H1 (cell line): ENCODE measurements at regions not wholly inside any gene's neighbourhood (a gene's known extent, or its start where the extent isn't known, plus 50 kb on each side); places are given as distances from the start of the nearest gene placed in this dataset.

Experiments
- BACH1 ChIP-seq: IDR thresholded peaks from 2 replicates; pipeline ENCODE4 v1.6.1; 2012; ENCODE audit warnings: low read length, improper control_type of control experiment
- BRCA1 ChIP-seq: IDR thresholded peaks from 2 replicates; pipeline ENCODE4 v1.6.1; 2012; ENCODE audit warnings: low read depth, low read length, improper control_type of control experiment
- CBX8 ChIP-seq: fragments of 300-800, 300-1000 bp; sonication (generic); IDR thresholded peaks from 2 replicates; pipeline ENCODE4 v1.7.1; 2016; ENCODE audit warnings: low read depth, low read length, borderline replicate concordance
- CHD1 ChIP-seq: IDR thresholded peaks from 2 replicates; pipeline ENCODE4 v1.6.1; 2012; ENCODE audit warnings: low read depth, low read length, improper control_type of control experiment
- JUN ChIP-seq: IDR thresholded peaks from 2 replicates; pipeline ENCODE4 v1.6.1; 2011; ENCODE audit warnings: low read depth, mild to moderate bottlenecking, improper control_type of control experiment, low read length
- KDM1A ChIP-seq: fragments of 200-600, 300-600 bp; sonication (generic); IDR thresholded peaks from 2 replicates; pipeline ENCODE4 v1.7.1; 2016; ENCODE audit warnings: mild to moderate bottlenecking, low read length, borderline replicate concordance
- POLR2A ChIP-seq, 2 experiments: IDR thresholded peaks; 1 replicate in 1 of 2; 2 replicates in 1 of 2; pipeline ENCODE4 v1.6.1; 2011; ENCODE audit warnings: low read depth in 2 of 2, low read length in 2 of 2, mild to moderate bottlenecking in 2 of 2; ENCODE audit errors: control extremely low read depth in 1 of 2
- POLR2AphosphoS5 ChIP-seq: IDR thresholded peaks from 2 replicates; pipeline ENCODE4 v1.6.1; 2011; ENCODE audit warnings: low read depth, low read length
- RAD21 ChIP-seq, 2 experiments: IDR thresholded peaks in 1 of 2; conservative IDR thresholded peaks in 1 of 2; 2 replicates each; pipeline ENCODE4 v1.6.1; 2011; ENCODE audit warnings: low read depth in 2 of 2, low read length in 2 of 2, improper control_type of control experiment in 1 of 2, inconsistent platforms in 1 of 2, mild to moderate bottlenecking in 1 of 2, moderate library complexity in 1 of 2
- RNF2 ChIP-seq: fragments of 200-900, 300-1000 bp; sonication (generic); IDR thresholded peaks from 2 replicates; pipeline ENCODE4 v1.7.1; 2016; ENCODE audit warnings: borderline replicate concordance, low read depth, mild to moderate bottlenecking, antibody characterized with exemption, low read length; ENCODE audit not compliant: poor library complexity, severe bottlenecking; ENCODE audit errors: missing control alignments
- RXRA ChIP-seq: IDR thresholded peaks from 2 replicates; pipeline ENCODE4 v1.6.1; 2011; ENCODE audit warnings: low read depth, mild to moderate bottlenecking, low read length, moderate library complexity; ENCODE audit not compliant: insufficient read depth
- SP1 ChIP-seq: IDR thresholded peaks from 2 replicates; pipeline ENCODE4 v1.6.1; 2011; ENCODE audit warnings: low read depth, low read length
- TF ChIP-seq, protein P1 (sequence below): fragments of 300-600 bp; sonication (generic); IDR thresholded peaks from 2 replicates; pipeline ENCODE4 v1.7.1; 2012; ENCODE audit warnings: low read length, moderate library complexity, mild to moderate bottlenecking, inconsistent platforms; ENCODE audit not compliant: insufficient replicate concordance

DNA sequence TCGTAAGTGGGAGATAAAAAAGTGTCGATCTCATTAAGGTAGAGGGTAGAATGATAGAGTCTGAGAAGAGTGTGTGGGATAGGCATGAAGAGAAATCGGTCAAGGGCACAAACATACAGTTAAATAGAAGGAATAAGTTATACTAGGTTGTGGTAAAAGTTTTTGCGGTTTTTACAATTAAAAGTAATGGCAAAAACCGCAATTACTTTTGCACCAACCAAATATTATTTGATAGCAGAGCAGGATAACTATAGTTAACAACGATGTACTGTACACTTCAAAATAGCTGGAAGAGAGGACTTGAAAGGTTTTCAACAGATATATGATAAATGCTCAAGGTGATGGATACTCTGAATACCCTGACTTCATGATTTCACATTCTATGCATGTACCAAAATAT is 135.8 kb upstream of the CDH12 start (continued):
- TF ChIP-seq, protein P1, sequence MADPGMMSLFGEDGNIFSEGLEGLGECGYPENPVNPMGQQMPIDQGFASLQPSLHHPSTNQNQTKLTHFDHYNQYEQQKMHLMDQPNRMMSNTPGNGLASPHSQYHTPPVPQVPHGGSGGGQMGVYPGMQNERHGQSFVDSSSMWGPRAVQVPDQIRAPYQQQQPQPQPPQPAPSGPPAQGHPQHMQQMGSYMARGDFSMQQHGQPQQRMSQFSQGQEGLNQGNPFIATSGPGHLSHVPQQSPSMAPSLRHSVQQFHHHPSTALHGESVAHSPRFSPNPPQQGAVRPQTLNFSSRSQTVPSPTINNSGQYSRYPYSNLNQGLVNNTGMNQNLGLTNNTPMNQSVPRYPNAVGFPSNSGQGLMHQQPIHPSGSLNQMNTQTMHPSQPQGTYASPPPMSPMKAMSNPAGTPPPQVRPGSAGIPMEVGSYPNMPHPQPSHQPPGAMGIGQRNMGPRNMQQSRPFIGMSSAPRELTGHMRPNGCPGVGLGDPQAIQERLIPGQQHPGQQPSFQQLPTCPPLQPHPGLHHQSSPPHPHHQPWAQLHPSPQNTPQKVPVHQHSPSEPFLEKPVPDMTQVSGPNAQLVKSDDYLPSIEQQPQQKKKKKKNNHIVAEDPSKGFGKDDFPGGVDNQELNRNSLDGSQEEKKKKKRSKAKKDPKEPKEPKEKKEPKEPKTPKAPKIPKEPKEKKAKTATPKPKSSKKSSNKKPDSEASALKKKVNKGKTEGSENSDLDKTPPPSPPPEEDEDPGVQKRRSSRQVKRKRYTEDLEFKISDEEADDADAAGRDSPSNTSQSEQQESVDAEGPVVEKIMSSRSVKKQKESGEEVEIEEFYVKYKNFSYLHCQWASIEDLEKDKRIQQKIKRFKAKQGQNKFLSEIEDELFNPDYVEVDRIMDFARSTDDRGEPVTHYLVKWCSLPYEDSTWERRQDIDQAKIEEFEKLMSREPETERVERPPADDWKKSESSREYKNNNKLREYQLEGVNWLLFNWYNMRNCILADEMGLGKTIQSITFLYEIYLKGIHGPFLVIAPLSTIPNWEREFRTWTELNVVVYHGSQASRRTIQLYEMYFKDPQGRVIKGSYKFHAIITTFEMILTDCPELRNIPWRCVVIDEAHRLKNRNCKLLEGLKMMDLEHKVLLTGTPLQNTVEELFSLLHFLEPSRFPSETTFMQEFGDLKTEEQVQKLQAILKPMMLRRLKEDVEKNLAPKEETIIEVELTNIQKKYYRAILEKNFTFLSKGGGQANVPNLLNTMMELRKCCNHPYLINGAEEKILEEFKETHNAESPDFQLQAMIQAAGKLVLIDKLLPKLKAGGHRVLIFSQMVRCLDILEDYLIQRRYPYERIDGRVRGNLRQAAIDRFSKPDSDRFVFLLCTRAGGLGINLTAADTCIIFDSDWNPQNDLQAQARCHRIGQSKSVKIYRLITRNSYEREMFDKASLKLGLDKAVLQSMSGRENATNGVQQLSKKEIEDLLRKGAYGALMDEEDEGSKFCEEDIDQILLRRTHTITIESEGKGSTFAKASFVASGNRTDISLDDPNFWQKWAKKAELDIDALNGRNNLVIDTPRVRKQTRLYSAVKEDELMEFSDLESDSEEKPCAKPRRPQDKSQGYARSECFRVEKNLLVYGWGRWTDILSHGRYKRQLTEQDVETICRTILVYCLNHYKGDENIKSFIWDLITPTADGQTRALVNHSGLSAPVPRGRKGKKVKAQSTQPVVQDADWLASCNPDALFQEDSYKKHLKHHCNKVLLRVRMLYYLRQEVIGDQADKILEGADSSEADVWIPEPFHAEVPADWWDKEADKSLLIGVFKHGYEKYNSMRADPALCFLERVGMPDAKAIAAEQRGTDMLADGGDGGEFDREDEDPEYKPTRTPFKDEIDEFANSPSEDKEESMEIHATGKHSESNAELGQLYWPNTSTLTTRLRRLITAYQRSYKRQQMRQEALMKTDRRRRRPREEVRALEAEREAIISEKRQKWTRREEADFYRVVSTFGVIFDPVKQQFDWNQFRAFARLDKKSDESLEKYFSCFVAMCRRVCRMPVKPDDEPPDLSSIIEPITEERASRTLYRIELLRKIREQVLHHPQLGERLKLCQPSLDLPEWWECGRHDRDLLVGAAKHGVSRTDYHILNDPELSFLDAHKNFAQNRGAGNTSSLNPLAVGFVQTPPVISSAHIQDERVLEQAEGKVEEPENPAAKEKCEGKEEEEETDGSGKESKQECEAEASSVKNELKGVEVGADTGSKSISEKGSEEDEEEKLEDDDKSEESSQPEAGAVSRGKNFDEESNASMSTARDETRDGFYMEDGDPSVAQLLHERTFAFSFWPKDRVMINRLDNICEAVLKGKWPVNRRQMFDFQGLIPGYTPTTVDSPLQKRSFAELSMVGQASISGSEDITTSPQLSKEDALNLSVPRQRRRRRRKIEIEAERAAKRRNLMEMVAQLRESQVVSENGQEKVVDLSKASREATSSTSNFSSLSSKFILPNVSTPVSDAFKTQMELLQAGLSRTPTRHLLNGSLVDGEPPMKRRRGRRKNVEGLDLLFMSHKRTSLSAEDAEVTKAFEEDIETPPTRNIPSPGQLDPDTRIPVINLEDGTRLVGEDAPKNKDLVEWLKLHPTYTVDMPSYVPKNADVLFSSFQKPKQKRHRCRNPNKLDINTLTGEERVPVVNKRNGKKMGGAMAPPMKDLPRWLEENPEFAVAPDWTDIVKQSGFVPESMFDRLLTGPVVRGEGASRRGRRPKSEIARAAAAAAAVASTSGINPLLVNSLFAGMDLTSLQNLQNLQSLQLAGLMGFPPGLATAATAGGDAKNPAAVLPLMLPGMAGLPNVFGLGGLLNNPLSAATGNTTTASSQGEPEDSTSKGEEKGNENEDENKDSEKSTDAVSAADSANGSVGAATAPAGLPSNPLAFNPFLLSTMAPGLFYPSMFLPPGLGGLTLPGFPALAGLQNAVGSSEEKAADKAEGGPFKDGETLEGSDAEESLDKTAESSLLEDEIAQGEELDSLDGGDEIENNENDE: no peak
- no peak for TF ChIP-seq RNF2
- no peak for TF ChIP-seq BRCA1
- no peak for TF ChIP-seq POLR2AphosphoS5
- TF ChIP-seq RAD21 (IDR thresholded peaks at IDR 0.05 in 1 of 2, conservative IDR thresholded peaks at IDR 0.05 in 1 of 2; ENCODE audit: low read depth in 2 of 2, low read length in 2 of 2): no peak
- no peak for TF ChIP-seq JUN
- no peak for TF ChIP-seq SP1
- no peak for TF ChIP-seq CBX8
- TF ChIP-seq CHD1: no peak
- no peak for TF ChIP-seq BACH1
- no peak for TF ChIP-seq POLR2A (IDR thresholded peaks at IDR 0.05; ENCODE audit: control extremely low read depth in 1 of 2, low read depth in 2 of 2, low read length in 2 of 2)
- no peak for TF ChIP-seq RXRA
- TF ChIP-seq KDM1A: no peak
